GM19239 (cell line): ENCODE measurements at regions not wholly inside any gene's neighbourhood (a gene's known extent, or its start where the extent isn't known, plus 50 kb on each side); places are given as distances from the start of the nearest gene placed in this dataset.

Experiments
- DNase-seq: peaks from one replicate; pipeline ENCODE4 v3.0.0; 2011; ENCODE audit warnings: low spot score; ENCODE audit not compliant: insufficient read length
- FAIRE-seq: peaks from 2 replicates; lab custom pipeline; 2011; peaks lifted over from hg19 to GRCh38; lab: Jason Lieb, UNC

DNA sequence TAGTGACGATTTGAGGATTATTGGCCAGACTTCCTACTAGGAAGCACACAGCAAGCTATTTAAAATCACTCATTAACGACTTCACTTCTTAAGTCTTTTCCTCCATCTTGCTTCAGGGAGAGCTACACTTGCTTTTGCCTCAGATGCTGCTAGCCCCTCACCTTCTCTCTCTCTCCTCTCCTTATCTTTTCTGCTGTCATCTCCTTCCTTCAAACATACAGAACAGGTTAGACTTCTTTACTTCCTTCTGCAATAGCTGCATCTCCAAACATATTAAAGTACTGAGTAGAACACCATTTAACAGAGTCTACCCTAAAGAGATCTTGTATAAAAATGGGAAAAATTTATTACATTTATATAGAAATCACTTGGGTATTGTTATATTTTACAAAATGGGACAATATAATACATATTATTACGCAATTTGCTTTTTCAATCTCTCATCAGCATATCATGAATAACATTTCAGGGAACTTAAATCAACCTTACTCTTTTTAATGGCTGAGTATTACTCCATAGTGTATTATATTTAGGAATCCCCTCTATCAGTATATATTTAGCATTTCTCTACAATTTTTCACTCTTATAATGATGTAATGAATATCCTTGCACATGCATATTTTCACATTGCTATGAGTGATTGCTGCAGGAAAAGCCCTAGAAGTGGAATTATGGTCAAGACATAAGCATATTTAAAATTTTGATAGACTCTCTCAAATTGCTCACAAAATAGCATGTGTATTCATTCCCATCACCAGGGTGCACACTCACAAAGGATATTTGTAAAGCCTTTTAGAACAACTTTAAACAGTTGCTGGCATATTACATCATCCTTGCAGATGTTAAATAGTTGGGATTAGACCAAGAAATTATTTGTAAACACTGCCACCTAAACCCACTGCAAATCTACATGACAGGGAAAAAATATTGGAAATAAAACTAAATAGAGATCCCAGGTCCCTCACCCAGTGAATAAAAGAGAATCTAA lies 164.5 kb upstream of the NFIB start:
- FAIRE-seq (no peak), DNase-seq (no peak)

DNA sequence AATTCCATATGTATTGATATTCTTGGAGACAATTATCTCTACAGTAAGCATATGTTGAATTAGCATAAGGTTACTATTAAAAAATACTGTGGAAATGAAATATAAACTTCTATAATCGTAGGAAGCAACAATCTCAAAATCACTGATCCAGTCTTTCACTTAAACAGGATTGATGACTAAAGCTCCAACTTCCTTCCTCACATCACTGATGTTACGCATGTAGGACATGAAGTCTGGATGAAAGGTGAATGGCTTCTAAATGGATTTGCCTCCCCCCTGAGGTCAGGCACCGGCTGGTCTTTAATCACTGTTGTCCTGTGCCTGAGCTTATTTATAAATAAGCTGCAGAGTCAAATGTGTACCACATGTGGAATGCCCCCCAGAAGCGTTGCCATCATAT lies 157.1 kb upstream of the NFIB start:
- no peak for DNase-seq

DNA sequence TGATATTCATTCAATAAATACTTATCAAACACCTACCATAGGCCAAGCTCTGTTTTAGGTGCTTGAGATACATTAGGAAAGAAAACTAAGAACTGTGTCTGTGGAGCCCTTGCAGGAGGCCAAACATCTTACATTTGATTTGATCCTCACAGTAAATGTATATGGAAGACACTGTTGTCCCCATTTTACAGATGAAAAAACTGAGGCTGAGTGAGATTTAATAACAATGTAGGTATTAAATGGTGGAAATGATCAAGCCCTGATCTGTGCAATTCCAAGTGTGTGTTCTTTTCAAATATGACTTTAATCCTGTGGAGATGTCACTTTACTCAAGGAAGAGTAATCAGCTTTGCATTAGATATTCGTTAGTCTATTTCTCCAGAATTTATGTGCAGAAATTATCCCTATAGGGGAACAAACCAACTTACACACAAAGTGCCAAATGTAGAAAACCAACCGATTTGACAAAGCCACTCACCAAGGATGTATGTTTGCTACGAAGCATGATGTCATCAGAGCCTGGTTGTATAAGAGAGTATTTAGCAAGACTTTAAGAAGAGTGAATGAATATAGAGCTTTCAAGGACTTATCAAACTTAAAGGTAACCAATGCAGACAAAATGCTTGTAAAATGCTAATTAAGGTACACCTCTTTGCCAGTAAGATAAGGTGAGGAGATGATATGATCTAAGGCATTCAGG lies 153.9 kb upstream of the NFIB start:
- no peak for DNase-seq
- FAIRE-seq: no peak

More for the DNA sequence above, 157.1 kb upstream of the NFIB start:
- no peak for FAIRE-seq

- DNase-seq (no peak), FAIRE-seq (no peak)
These were observed 152.9 kb upstream of the NFIB start for GRCh38 chr9:14466828-14467227.

DNA sequence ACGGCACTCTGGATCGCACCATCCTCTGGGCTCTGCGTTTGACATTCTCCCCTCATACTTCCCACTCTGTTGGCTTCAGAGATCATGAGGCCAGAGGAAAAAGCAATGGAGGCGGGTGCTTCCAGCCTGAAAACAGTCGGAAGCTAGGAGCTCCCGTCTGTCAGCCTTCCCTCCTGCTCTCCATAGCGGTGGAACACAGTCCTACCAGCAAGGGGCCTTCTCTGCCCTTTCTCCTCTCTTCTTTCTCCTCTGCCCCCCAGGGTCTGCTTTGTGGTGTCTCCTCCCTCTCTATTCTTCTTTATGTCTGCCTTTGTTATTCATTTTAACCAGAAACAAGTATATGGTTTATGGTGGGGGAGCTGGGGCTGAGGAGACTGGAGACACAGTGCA lies 152.5 kb upstream of the NFIB start:
- no peak for DNase-seq
- no peak for FAIRE-seq

DNA sequence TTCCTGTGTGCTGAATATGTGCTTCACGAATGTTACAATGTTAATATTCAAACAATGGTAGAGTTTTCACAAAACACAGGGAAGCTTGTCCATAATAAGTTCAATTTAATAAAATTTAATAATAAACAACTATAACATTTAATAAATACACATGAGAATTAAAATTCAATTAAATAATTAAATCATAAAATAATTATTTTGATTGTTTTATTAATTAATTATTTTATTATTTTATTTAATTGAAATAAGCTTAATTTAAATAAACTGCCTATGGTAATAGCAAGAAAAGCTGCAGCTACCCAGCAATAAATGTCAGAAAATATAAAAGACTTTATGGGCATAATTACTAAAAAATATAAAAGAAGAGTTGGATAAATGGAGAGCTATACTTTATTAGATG lies 149.0 kb upstream of the NFIB start:
- FAIRE-seq: no peak
- no peak for DNase-seq

GRCh38 chr9:14455243-14455642 lies 141.3 kb upstream of the NFIB start:
- DNase-seq (no peak), FAIRE-seq (no peak)

DNA sequence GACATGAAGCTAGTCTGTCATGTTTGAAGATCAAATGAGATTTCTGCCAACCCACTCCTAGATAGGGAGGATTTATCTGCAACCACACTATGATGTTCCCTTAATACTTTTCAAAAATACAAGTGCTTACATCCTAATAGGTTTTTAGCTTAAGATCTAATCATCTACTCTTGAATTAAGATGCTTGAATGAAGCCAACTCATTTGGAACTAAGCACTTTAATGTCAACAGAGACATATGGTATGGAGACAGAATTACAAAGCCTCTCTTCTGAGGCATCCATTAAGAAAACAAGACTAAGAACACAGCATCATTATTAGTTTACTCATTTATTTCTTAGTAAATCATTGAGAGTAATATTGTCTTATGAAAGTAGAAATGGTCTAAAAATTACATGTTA lies 139.3 kb upstream of the NFIB start:
- DNase-seq (no peak), FAIRE-seq (no peak)

- no peak for FAIRE-seq
- no peak for DNase-seq
These were observed 138.6 kb upstream of the NFIB start for GRCh38 chr9:14452539-14452938.

- DNase-seq (no peak), FAIRE-seq (no peak)
These were observed 138.0 kb upstream of the NFIB start for GRCh38 chr9:14451949-14452348.

DNA sequence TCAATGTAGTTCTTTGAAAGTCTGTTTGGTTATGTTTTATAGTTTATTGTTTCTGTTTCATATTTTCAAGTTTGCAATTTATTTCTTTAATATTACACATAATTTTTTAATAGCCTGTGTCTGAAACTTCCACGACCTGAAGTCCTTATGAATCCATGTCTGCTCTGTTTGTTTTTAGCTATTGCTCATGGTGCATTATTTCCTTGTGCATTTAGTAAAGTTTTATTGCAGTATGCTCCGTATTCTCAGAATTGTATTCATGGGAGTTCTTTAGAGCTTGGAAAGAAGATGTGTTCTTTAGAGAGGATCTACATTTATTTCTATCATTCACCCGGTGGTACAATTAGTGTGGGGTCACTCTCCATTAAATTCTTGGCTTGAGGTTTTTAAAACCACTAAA lies 133.2 kb upstream of the NFIB start:
- DNase-seq (no peak), FAIRE-seq (no peak)

DNA sequence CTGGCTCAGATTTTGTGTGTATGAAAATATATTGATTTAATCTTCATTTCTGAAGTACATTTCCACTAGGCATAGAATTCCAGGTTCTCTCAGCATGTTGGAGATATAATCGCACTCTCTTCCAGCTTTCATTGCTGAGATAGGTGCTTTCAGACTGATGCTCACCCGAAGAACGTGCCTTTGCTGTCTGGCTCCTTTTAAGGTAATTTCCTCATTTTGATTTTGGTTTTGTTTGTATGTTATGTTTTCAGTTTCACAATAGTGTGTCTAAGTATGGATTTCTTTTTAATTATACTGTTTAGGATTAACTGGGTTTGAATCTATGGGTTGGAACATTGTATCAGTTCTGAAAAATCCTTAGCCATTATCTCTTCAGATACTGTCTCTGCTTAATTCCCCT lies 132.0 kb upstream of the NFIB start:
- DNase-seq (no peak), FAIRE-seq (no peak)

- FAIRE-seq (no peak), DNase-seq (no peak)
These were observed 129.0 kb upstream of the NFIB start for GRCh38 chr9:14442956-14443355.

DNA sequence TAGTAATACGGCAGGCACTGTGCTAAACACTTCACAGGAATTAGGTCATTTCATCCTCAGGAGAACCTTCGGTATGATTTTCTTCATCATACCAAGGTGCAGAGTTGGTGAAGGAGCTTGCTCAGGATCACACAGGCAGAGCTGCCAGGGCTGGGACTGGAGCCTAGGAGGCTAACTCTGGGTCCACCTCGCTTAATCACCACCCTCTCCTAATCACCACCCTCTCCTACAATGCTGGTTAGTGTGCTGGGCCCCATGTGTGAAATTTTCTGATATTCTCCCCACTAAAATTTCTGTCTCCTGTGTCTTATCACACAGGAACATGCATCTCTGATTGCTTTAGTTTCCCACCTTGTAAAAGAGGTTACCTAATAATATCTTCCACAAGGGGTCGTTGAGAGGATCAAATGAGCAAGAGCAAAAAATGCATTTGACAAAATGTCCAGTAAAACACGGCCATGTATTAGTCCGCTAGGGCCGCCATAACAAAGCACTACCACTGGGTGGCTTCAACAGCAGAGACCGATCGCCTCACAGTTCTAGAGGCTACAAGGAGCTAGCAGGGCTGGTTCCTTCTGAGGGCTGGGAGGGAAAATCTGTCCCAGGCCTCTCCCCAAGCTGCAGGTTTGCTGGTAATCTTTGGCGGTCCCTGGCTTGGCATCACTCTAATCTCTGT lies 128.2 kb upstream of the NFIB start:
- DNase-seq: no peak
- no peak for FAIRE-seq

DNA sequence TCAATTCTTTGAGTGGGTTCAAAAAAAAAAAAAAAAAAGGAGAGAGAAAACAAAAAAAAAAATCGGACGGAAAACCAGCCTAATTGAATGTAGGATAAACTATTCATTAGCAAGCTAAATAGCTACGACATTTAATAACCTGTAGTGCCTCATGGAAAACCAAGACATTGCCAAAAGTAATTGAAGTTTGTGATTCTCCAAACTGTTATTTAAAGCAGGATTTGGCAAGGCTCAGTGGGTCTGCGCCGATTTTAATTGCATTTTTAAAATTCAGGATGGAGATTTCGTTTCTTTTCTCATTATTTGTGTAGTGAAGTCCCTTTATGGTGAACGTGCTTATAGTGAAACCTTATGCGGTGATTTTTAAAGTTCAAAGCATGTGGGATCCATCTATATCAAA lies 127.2 kb upstream of the NFIB start:
- no peak for DNase-seq
- no peak for FAIRE-seq

DNA sequence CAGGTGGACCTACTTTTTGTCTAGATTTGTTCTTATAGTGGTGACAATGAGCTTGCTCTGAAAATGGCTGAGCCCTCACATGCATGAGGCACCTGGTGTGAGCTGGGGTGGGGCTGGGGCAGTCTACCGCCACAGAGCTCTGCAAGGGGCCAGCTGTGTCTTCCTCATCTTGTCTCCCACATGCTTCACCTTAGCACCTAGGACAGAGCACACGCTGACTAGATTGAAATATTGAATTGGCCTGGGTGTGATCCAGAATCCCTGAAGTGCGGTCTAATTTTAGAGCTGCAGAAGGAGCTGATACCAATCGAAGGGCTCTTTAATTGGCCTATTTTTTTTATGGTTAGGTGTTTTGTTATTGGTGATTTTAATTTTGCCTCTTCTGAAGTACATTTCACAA lies 126.1 kb upstream of the NFIB start:
- FAIRE-seq (no peak), DNase-seq (no peak)

DNA sequence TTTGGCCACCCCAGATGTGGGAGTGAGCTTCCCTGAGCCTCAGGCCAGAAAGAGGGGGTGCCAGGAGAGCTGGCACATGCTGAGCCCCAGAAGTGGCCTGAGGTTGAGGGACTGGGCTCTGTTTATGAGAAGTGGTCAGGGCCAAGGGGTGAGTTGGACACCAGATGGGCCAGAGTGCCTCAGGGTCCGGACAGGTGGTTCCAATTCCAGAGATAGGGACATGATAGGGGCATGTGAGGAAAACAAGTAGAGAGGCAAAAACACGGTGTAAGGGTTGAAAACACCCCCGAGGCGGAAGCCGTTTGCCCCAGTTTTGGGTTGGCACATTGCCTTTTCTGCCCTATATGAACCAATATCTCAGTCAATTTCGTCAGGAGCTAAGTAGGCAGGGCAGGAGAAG lies 125.6 kb upstream of the NFIB start:
- DNase-seq (no peak), FAIRE-seq (no peak)

- FAIRE-seq: no peak
- DNase-seq: no peak
These were observed 124.5 kb upstream of the NFIB start for GRCh38 chr9:14438232-14439021.

DNA sequence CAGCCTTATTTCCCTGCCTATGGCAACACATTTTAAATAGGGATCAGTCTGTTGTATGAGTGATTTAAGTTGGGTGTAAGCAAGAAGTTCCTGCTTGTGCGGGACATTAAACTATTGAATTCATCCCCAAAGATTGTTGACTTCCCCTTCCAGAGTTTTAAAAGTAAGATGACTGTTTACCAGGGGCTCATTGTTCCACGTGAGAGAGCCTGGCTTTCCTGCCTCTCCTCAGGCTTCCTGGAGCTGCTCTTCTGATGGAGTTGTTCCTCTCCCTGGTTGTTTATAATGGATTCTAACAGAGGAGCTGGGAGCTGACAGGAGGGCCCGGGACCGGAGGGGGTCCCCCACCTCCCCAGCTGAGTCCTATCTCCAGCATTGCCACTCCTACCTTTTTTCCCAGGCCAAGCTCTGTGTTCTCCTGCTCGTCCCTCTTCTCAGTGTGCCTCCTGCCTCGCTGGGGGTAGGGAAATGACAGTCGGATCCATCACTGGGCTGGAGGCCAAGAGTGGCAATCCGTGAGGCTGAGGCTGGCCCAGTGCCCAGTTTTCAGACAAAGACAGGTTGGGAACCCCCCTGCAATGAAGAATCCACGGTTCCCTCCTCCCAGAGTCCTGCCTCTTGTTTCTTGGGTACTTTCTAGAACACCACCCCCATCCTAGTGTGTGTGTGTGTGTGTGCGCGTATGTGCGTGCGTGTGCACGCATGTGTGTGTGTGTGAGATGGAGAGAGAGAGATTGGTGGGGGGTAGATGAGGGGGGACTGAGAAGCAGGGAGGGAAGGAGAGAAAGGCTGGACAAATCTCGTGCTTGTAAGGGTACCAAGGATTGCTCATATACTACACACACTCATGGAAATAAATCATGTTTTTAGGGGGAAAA lies 123.7 kb upstream of the NFIB start:
- FAIRE-seq: no peak
- DNase-seq: no peak
